Stimulated activated CD8-positive, alpha-beta memory T cell treated with anti-CD3 and anti-CD28 coated beads, Interleukin-2, amount 100 ng/mL, for 1 hour (primary cell): ENCODE measurements at regions not wholly inside any gene's neighbourhood (a gene's known extent, or its start where the extent isn't known, plus 50 kb on each side); places are given as distances from the start of the nearest gene placed in this dataset.
"Not testable (repeated sequence)": the region's sequence is repeated elsewhere in the genome, so short reads cannot be mapped to it uniquely, and the experiment has no call there.

Source experiments
- DNase-seq, 2 donors: peaks; one replicate each; pipeline ENCODE4 v3.0.0-alpha.2; 2020; ENCODE audit warnings: low read depth in 2 of 2

- DNase-seq = no peak
Observed at GRCh38 chr12:75944097-75944904, 87.3 kb downstream of the PHLDA1 start.

- DNase-seq = no peak
Observed at GRCh38 chr12:75943730-75944096, 87.9 kb downstream of the PHLDA1 start.

- DNase-seq = not testable (repeated sequence)
Observed at GRCh38 chr12:75941661-75942060, 89.9 kb downstream of the PHLDA1 start.

GRCh38 chr12:75939016-75939642 is 92.4 kb downstream of the PHLDA1 start:
- DNase-seq = no peak

- DNase-seq = no peak
Observed at GRCh38 chr12:75938189-75938588, 93.4 kb downstream of the PHLDA1 start.

GRCh38 chr12:75937486-75937885 is 94.1 kb downstream of the PHLDA1 start:
- DNase-seq = no peak

GRCh38 chr12:75936515-75937440 is 94.8 kb downstream of the PHLDA1 start:
- no peak for DNase-seq

GRCh38 chr12:75935539-75936242 is 95.9 kb downstream of the PHLDA1 start:
- DNase-seq = no peak

GRCh38 chr12:75933101-75933500 is 98.5 kb downstream of the PHLDA1 start:
- DNase-seq = no peak

GRCh38 chr12:75932241-75932640 is 99.3 kb downstream of the PHLDA1 start:
- DNase-seq = no peak

GRCh38 chr12:75923964-75924666 is 107.5 kb downstream of the PHLDA1 start:
- DNase-seq = no peak

- no peak for DNase-seq
Observed at GRCh38 chr12:75922944-75923642, 108.5 kb downstream of the PHLDA1 start.

- no peak for DNase-seq
Observed at GRCh38 chr12:75921622-75922289, 109.8 kb downstream of the PHLDA1 start.

GRCh38 chr12:75917715-75918114 is 113.9 kb downstream of the PHLDA1 start:
- no peak for DNase-seq

GRCh38 chr12:75917083-75917482 is 114.5 kb downstream of the PHLDA1 start:
- DNase-seq = no peak

GRCh38 chr12:75913502-75914351 is 117.8 kb downstream of the PHLDA1 start:
- no peak for DNase-seq

GRCh38 chr12:75909714-75910656 is 121.6 kb downstream of the PHLDA1 start:
- DNase-seq = no peak
